BE2C (cell line): ENCODE measurements at regions not wholly inside any gene's neighbourhood (a gene's known extent, or its start where the extent isn't known, plus 50 kb on each side); places are given as distances from the start of the nearest gene placed in this dataset.

Experiments
- DNase-seq: peaks from one replicate; pipeline ENCODE4 v3.0.0-alpha.2; 2020
- H3K27me3 ChIP-seq: fragments of 250-450 bp; sonication (Bioruptor Pico); 2 replicates; pipeline ENCODE4 v1.5.1; 2020; ENCODE audit warnings: mild to moderate bottlenecking
- H3K36me3 ChIP-seq: fragments of 250-450 bp; sonication (Bioruptor Pico); 2 replicates; pipeline ENCODE4 v1.5.1; 2020; ENCODE audit warnings: mild to moderate bottlenecking
- H3K4me1 ChIP-seq: fragments of 250-450 bp; sonication (Bioruptor Pico); 2 replicates; pipeline ENCODE4 v1.5.1; 2020
- H3K4me3 ChIP-seq: 2 replicates; pipeline ENCODE4 v1.5.1; 2011; ENCODE audit warnings: low read depth, low read length
- H3K9me3 ChIP-seq: fragments of 250-450 bp; sonication (Bioruptor Pico); 2 replicates; pipeline ENCODE4 v1.5.1; 2020
- TF ChIP-seq, protein P1 (sequence below): IDR thresholded peaks from 2 replicates; pipeline ENCODE4 v1.5.1; 2012; ENCODE audit warnings: mild to moderate bottlenecking, low read depth, low read length

DNA sequence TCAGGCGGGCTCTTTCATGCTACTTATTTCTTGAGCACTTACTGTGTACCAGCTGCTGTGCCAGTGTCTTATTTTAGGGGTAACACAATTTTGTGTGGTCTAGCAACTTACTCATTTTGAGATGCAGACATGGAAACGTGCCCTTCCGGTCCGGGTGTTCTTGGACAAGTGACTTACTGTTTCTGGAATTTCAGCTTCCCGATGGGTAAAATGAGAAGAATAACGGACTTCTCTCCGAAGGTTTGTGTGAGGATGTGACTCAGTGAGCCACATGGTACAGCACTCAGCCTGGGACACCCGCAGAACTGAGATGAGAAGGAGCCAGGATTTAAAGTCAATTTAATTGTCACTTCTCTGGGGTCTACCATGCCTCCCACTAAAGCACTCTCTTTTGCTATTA, 114.5 kb upstream of the SYT13 start:
- Histone ChIP-seq H3K9me3 (no peaks in the 10 kb centered on the region), H3K4me1 (no peaks in the 10 kb centered on the region), H3K4me3 (no peak overlapping the region), H3K36me3 (no peaks in the 10 kb centered on the region), H3K27me3 (no peaks in the 10 kb centered on the region)
- no peak for DNase-seq
- TF ChIP-seq, protein P1, sequence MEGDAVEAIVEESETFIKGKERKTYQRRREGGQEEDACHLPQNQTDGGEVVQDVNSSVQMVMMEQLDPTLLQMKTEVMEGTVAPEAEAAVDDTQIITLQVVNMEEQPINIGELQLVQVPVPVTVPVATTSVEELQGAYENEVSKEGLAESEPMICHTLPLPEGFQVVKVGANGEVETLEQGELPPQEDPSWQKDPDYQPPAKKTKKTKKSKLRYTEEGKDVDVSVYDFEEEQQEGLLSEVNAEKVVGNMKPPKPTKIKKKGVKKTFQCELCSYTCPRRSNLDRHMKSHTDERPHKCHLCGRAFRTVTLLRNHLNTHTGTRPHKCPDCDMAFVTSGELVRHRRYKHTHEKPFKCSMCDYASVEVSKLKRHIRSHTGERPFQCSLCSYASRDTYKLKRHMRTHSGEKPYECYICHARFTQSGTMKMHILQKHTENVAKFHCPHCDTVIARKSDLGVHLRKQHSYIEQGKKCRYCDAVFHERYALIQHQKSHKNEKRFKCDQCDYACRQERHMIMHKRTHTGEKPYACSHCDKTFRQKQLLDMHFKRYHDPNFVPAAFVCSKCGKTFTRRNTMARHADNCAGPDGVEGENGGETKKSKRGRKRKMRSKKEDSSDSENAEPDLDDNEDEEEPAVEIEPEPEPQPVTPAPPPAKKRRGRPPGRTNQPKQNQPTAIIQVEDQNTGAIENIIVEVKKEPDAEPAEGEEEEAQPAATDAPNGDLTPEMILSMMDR: no peak

- Histone ChIP-seq H3K36me3 (no peaks in the 10 kb centered on the region), H3K9me3 (no peaks in the 10 kb centered on the region), H3K4me1 (no peaks in the 10 kb centered on the region), H3K27me3 (no peaks in the 10 kb centered on the region), H3K4me3 (no peak overlapping the region)
- no peak for DNase-seq
- TF ChIP-seq, protein P1: no peak
These were observed 113.0 kb upstream of the SYT13 start for GRCh38 chr11:45399166-45399565.

- TF ChIP-seq, protein P1: no peak
- no peak for DNase-seq
- Histone ChIP-seq H3K9me3 (no peaks in the 10 kb centered on the region), H3K4me3 (no peak overlapping the region), H3K4me1 (no peaks in the 10 kb centered on the region), H3K27me3 (no peaks in the 10 kb centered on the region), H3K36me3 (no peaks in the 10 kb centered on the region)
These were observed 112.2 kb upstream of the SYT13 start for GRCh38 chr11:45398325-45398724.

- no peaks in the 10 kb centered on the region for H3K4me1 ChIP-seq
- no peaks in the 10 kb centered on the region for H3K36me3 ChIP-seq
- H3K4me3 ChIP-seq: no peak overlapping the region
- no peaks in the 10 kb centered on the region for H3K27me3 ChIP-seq
- no peaks in the 10 kb centered on the region for H3K9me3 ChIP-seq
- TF ChIP-seq, protein P1: no peak
- no peak for DNase-seq
These were observed 110.3 kb upstream of the SYT13 start for GRCh38 chr11:45396394-45396793.

DNA sequence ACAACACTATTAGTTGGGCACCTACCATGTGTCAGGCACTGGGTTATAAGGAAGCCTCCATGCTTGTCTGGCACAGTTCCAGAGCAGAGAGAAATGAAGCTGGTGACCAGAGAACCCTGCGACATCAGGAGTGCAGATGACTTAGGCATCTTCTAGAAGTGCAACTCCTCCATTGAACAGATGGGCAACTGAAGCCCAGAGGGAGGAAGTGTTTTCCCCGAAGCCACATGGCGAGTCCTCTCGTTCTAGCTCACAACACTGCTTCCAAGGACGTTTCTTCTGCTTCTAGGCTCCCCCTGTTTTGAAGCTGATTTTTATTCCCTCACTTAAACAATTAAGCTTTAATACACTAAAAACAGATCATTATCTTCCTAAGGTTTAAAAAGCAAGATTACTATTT, 109.8 kb upstream of the SYT13 start:
- DNase-seq: no peak
- H3K4me1 ChIP-seq: no peaks in the 10 kb centered on the region
- no peak overlapping the region for H3K4me3 ChIP-seq
- no peaks in the 10 kb centered on the region for H3K27me3 ChIP-seq
- no peaks in the 10 kb centered on the region for H3K9me3 ChIP-seq
- H3K36me3 ChIP-seq: no peaks in the 10 kb centered on the region
- TF ChIP-seq, protein P1: no peak

- Histone ChIP-seq H3K27me3 (no peaks in the 10 kb centered on the region), H3K36me3 (no peaks in the 10 kb centered on the region), H3K9me3 (no peaks in the 10 kb centered on the region), H3K4me1 (no peaks in the 10 kb centered on the region), H3K4me3 (no peak overlapping the region)
- TF ChIP-seq, protein P1: no peak
- DNase-seq: no peak
These were observed 109.3 kb upstream of the SYT13 start for GRCh38 chr11:45395421-45395820.
